ENCODE measurements at regions not wholly inside any gene's neighbourhood (a gene's known extent, or its start where the extent isn't known, plus 50 kb on each side); places are given as distances from the start of the nearest gene placed in this dataset.

- TF ChIP-seq, protein P1, sequence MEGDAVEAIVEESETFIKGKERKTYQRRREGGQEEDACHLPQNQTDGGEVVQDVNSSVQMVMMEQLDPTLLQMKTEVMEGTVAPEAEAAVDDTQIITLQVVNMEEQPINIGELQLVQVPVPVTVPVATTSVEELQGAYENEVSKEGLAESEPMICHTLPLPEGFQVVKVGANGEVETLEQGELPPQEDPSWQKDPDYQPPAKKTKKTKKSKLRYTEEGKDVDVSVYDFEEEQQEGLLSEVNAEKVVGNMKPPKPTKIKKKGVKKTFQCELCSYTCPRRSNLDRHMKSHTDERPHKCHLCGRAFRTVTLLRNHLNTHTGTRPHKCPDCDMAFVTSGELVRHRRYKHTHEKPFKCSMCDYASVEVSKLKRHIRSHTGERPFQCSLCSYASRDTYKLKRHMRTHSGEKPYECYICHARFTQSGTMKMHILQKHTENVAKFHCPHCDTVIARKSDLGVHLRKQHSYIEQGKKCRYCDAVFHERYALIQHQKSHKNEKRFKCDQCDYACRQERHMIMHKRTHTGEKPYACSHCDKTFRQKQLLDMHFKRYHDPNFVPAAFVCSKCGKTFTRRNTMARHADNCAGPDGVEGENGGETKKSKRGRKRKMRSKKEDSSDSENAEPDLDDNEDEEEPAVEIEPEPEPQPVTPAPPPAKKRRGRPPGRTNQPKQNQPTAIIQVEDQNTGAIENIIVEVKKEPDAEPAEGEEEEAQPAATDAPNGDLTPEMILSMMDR (IDR thresholded peaks at IDR 0.05), result no peak
- peaks cover 4% of the 10 kb centered on the region for H3K4me1 ChIP-seq
- H3K9ac ChIP-seq (ENCODE audit: low read depth in 2 of 2, low read length in 2 of 2), result no peak overlapping the region
- peak; percentile 35 for DNase-seq
- intact Hi-C loops (cut with DNase I), result loop anchor here (10.0 kb wide), 1 partner anchor 214 kb away; the partner anchor contains the start of gene PHLDA1
- no peak overlapping the region for H3K27ac ChIP-seq
- no peaks in the 10 kb centered on the region for H3K27me3 ChIP-seq
- no peaks in the 10 kb centered on the region for H3K36me3 ChIP-seq
- no peaks in the 10 kb centered on the region for H3K9me3 ChIP-seq
- H3K4me3 ChIP-seq, result no peak overlapping the region
Measured at GRCh38 chr12:75820848-75821578, 210.6 kb downstream of the PHLDA1 start.

DNA sequence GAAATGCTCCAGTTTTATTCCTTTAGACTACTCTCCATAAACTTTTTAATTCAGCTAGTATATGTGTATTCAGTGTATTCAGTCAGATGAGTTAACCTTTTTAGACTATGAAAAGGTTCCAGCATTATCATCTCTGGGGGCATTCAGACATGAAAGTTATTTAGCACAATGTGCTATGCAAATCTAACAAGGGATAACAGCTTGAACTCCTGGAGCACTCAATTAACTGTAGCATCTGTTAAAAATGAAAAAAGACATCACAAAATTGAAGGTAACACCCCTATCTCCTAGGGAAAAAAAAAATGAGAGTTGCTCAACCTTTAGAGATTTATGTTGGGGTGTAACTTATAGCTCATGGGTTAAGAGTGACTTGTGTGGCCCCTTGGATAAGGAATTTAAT, 211.5 kb downstream of the PHLDA1 start:
- no peak for DNase-seq
- no peak overlapping the region for H3K4me3 ChIP-seq
- H3K36me3 ChIP-seq, result no peaks in the 10 kb centered on the region
- intact Hi-C loops (cut with DNase I), result loop anchor here (10.0 kb wide), 1 partner anchor 215 kb away; the partner anchor contains the start of gene PHLDA1
- TF ChIP-seq, protein P1 (IDR thresholded peaks at IDR 0.05), result no peak
- no peaks in the 10 kb centered on the region for H3K9me3 ChIP-seq
- H3K9ac ChIP-seq (ENCODE audit: low read depth in 2 of 2, low read length in 2 of 2), result no peak overlapping the region
- no peaks in the 10 kb centered on the region for H3K4me1 ChIP-seq
- H3K27me3 ChIP-seq, result no peaks in the 10 kb centered on the region
- no peak overlapping the region for H3K27ac ChIP-seq

DNA sequence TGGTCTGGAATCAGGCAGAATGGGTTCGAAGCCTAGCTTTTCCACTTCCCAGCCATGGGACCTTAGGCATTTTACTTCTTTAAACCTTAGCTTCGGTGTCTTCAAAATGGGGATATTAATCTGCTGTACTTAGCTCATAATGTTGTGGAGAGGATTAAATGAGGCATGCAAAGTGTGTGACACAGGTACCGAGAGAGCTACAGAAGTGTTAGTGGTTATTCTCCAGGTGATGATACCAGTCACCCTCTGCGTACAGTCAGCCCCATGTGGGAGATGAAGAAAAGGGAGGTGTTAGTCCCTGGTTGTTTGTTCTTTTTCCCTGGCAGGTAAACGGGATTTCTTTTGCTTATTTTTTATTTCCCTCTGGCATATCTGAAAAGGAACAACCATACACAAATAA, 212.1 kb downstream of the PHLDA1 start:
- no peaks in the 10 kb centered on the region for H3K27me3 ChIP-seq
- TF ChIP-seq, protein P1 (IDR thresholded peaks at IDR 0.05), result no peak
- H3K4me1 ChIP-seq, result no peaks in the 10 kb centered on the region
- H3K9ac ChIP-seq (ENCODE audit: low read depth in 2 of 2, low read length in 2 of 2), result no peak overlapping the region
- no peak overlapping the region for H3K27ac ChIP-seq
- intact Hi-C loops (cut with DNase I), result no loop called here
- DNase-seq, result no peak
- H3K36me3 ChIP-seq, result no peaks in the 10 kb centered on the region
- H3K4me3 ChIP-seq, result no peak overlapping the region
- no peaks in the 10 kb centered on the region for H3K9me3 ChIP-seq

- H3K9ac ChIP-seq (ENCODE audit: low read depth in 2 of 2, low read length in 2 of 2), result no peak overlapping the region
Measured at GRCh38 chr12:75818863-75819262, 212.7 kb downstream of the PHLDA1 start.

DNA sequence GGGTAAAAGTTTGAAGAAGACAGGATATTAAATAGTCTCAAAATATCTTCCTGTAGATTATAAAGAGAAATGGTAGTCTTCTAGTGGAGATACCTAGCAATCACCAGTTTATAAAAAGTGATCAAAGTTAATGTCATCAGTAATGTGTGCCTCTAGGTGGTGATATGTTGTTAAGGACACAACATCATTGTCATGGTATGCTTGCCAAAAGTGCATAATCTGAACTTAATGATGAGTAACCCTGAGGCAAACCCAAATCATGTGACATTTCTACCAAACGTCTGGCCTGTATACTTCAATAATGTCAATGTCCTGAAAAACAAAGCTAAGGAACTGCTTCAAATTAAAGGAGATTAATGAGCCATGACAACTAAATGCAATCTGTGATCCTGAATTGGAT, 214.7 kb downstream of the PHLDA1 start:
- DNase-seq, result no peak
- Histone ChIP-seq H3K4me3 (no peak overlapping the region), H3K4me1 (no peaks in the 10 kb centered on the region), H3K27me3 (no peaks in the 10 kb centered on the region), H3K27ac (no peak overlapping the region), H3K9me3 (no peaks in the 10 kb centered on the region), H3K36me3 (no peaks in the 10 kb centered on the region), H3K9ac (ENCODE audit: low read depth in 2 of 2, low read length in 2 of 2) (no peak overlapping the region)
- TF ChIP-seq, protein P1 (IDR thresholded peaks at IDR 0.05), result no peak
- intact Hi-C loops (cut with DNase I), result no loop called here

More at GRCh38 chr12:75818863-75819262, 212.7 kb downstream of the PHLDA1 start:
- Histone ChIP-seq H3K36me3 (no peaks in the 10 kb centered on the region), H3K27me3 (no peaks in the 10 kb centered on the region), H3K9me3 (no peaks in the 10 kb centered on the region), H3K4me3 (no peak overlapping the region), H3K4me1 (no peaks in the 10 kb centered on the region), H3K27ac (no peak overlapping the region)
- TF ChIP-seq, protein P1 (IDR thresholded peaks at IDR 0.05), result no peak
- intact Hi-C loops (cut with DNase I), result no loop called here
- DNase-seq, result no peak

Measured in colonic mucosa (tissue), 4 donors.